ENCODE measurements at regions not wholly inside any gene's neighbourhood (a gene's known extent, or its start where the extent isn't known, plus 50 kb on each side); places are given as distances from the start of the nearest gene placed in this dataset.

GRCh38 chr4:112968451-112969159 lies 80.8 kb upstream of the ANK2 start:
- TF ChIP-seq CTCF (conservative IDR thresholded peaks at IDR 0.05), result no peak
- TF ChIP-seq ZFX (IDR thresholded peaks at IDR 0.05), result no peak
